ENCODE measurements at regions not wholly inside any gene's neighbourhood (a gene's known extent, or its start where the extent isn't known, plus 50 kb on each side); places are given as distances from the start of the nearest gene placed in this dataset.

DNA sequence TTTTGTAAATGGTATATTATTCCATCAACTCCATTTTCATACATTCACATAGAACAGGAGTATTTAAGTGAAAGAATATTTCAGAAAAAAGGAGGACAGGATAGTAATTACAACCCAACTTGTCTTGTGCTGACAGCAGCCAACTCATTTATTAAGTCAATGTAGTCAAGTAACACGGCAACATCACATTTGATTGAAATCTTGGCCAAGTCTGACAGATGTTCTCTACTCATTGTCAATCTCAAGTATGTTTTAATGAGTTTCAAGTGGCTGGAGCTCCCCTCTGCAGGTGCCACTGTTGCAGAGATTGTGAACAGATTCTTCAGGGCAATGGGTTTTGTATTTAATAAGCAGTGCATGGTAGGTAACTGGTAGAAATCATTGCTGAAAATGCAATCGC is 332.5 kb downstream of the C4orf33 start:
- H3K4me1 Mint-ChIP-seq, result no peaks in the 10 kb centered on the region
- no peak overlapping the region for H3K4me3 Mint-ChIP-seq
- Histone ChIP-seq H3K4me2 (replicated peaks; ENCODE audit: low read depth, low read length, poor library complexity, severe bottlenecking) (no peak overlapping the region), H3K27me3 (replicated peaks in 1 of 4; ENCODE audit: control extremely low read depth in 1 of 4, control insufficient read depth in 3 of 4, insufficient read depth in 4 of 4, low read length in 3 of 4) (no peaks in the 10 kb centered on the region), H3K4me1 (ENCODE audit: control insufficient read depth in 2 of 2, insufficient read depth in 2 of 2, low read length in 2 of 2) (no peaks in the 10 kb centered on the region), H3K9ac (ENCODE audit: low read length) (no peak overlapping the region), H4K20me1 (ENCODE audit: control insufficient read depth, insufficient read depth, low read length, poor library complexity, severe bottlenecking) (no peaks in the 10 kb centered on the region), H3K4me3 (ENCODE audit: control extremely low read depth in 1 of 5, extremely low read depth in 1 of 5, insufficient read depth in 1 of 5, low read depth in 2 of 5, low read length in 4 of 5) (no peak overlapping the region), H3K36me3 (replicated peaks in 1 of 2; ENCODE audit: control extremely low read depth in 1 of 2, control insufficient read depth in 1 of 2, extremely low read depth in 1 of 2, insufficient read depth in 2 of 2, low read length in 1 of 2) (no peaks in the 10 kb centered on the region), H3K9me3 (ENCODE audit: control extremely low read depth in 1 of 3, control insufficient read depth in 2 of 3, insufficient read depth in 1 of 3, low read length in 2 of 3) (no peaks in the 10 kb centered on the region), H3K27ac (ENCODE audit: low read length in 2 of 2) (no peak overlapping the region), H3K79me2 (ENCODE audit: control insufficient read depth, insufficient read depth, low read length) (no peaks in the 10 kb centered on the region), H2AFZ (ENCODE audit: insufficient read depth, low read depth, low read length, poor library complexity, severe bottlenecking) (no peak overlapping the region)
- POLR2A ChIA-PET, result no interaction called here
- H3K9me3 Mint-ChIP-seq (ENCODE audit: insufficient read depth), result no peaks in the 10 kb centered on the region
- intact Hi-C loops (cut with micrococcal nuclease), result no loop called here
- no peak overlapping the region for H3K27ac Mint-ChIP-seq
- no peak for DNase-seq
- no peak for ATAC-seq (ENCODE audit: low read depth)
- no peak for TF ChIP-seq EZH2 (IDR thresholded peaks at IDR 0.05; ENCODE audit: borderline replicate concordance, insufficient read depth, low read depth, low read length, poor library complexity, severe bottlenecking)
- TF ChIP-seq, protein P1, sequence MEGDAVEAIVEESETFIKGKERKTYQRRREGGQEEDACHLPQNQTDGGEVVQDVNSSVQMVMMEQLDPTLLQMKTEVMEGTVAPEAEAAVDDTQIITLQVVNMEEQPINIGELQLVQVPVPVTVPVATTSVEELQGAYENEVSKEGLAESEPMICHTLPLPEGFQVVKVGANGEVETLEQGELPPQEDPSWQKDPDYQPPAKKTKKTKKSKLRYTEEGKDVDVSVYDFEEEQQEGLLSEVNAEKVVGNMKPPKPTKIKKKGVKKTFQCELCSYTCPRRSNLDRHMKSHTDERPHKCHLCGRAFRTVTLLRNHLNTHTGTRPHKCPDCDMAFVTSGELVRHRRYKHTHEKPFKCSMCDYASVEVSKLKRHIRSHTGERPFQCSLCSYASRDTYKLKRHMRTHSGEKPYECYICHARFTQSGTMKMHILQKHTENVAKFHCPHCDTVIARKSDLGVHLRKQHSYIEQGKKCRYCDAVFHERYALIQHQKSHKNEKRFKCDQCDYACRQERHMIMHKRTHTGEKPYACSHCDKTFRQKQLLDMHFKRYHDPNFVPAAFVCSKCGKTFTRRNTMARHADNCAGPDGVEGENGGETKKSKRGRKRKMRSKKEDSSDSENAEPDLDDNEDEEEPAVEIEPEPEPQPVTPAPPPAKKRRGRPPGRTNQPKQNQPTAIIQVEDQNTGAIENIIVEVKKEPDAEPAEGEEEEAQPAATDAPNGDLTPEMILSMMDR (IDR thresholded peaks at IDR 0.05), result no peak
- H3K27me3 Mint-ChIP-seq, result no peaks in the 10 kb centered on the region
- CTCF ChIA-PET, result no interaction called here
- 80% methylated on average over 1 of the region's 2 CpGs for WGBS (ENCODE audit: insufficient coverage)

DNA sequence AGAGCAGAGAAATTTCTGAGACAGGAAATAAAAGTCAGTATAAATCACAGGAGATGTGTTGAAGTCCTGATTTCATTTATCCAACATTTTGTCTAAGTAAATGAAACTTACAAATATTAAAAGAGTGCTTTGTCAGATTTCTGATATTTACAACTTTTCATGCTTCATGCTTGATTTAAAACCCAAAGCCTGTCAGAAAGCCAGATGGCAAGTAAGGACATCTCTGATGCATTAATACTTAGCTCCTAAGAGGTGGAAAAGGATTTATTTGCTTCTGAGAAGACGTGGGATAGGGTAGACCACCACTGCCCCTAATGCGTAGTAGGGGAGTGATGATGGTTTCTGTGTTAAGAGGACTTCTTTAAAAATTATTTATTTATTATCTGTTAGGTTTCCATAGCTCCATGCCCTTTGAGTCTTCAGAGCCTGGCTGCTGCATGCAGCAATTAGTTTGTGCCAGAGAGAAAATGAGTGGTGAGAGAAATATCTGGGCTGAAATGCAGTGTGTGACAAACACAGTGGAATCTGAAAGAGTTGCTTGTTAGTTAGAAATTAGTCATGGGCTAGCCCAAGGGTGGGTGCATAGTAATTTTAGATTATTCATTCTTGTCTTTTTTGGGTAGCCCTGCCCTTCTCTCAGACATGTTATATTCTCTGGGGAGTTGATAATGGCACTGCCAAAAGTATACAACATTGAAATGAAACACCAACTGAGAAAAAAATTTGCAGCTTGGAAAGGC is 333.8 kb downstream of the C4orf33 start:
- DNase-seq (no peak), ATAC-seq (ENCODE audit: low read depth) (no peak)
- Mint-ChIP-seq H3K4me1 (no peaks in the 10 kb centered on the region), H3K4me3 (no peak overlapping the region), H3K27me3 (no peaks in the 10 kb centered on the region), H3K27ac (no peak overlapping the region), H3K9me3 (ENCODE audit: insufficient read depth) (no peaks in the 10 kb centered on the region)
- Histone ChIP-seq H3K4me1 (ENCODE audit: control insufficient read depth in 2 of 2, insufficient read depth in 2 of 2, low read length in 2 of 2) (no peaks in the 10 kb centered on the region), H3K4me3 (ENCODE audit: control extremely low read depth in 1 of 5, extremely low read depth in 1 of 5, insufficient read depth in 1 of 5, low read depth in 2 of 5, low read length in 4 of 5) (no peak overlapping the region), H3K27me3 (replicated peaks in 1 of 4; ENCODE audit: control extremely low read depth in 1 of 4, control insufficient read depth in 3 of 4, insufficient read depth in 4 of 4, low read length in 3 of 4) (no peaks in the 10 kb centered on the region), H4K20me1 (ENCODE audit: control insufficient read depth, insufficient read depth, low read length, poor library complexity, severe bottlenecking) (no peaks in the 10 kb centered on the region), H3K79me2 (ENCODE audit: control insufficient read depth, insufficient read depth, low read length) (no peaks in the 10 kb centered on the region), H3K27ac (ENCODE audit: low read length in 2 of 2) (no peak overlapping the region), H3K9me3 (ENCODE audit: control extremely low read depth in 1 of 3, control insufficient read depth in 2 of 3, insufficient read depth in 1 of 3, low read length in 2 of 3) (no peaks in the 10 kb centered on the region), H2AFZ (ENCODE audit: insufficient read depth, low read depth, low read length, poor library complexity, severe bottlenecking) (no peak overlapping the region), H3K4me2 (replicated peaks; ENCODE audit: low read depth, low read length, poor library complexity, severe bottlenecking) (no peak overlapping the region), H3K9ac (ENCODE audit: low read length) (no peak overlapping the region), H3K36me3 (replicated peaks in 1 of 2; ENCODE audit: control extremely low read depth in 1 of 2, control insufficient read depth in 1 of 2, extremely low read depth in 1 of 2, insufficient read depth in 2 of 2, low read length in 1 of 2) (no peaks in the 10 kb centered on the region)
- WGBS (ENCODE audit: insufficient coverage), result no CpG with 5 or more reads among the region's 2 CpGs
- intact Hi-C loops (cut with micrococcal nuclease), result no loop called here
- ChIA-PET CTCF (no interaction called here), POLR2A (no interaction called here)
- TF ChIP-seq, protein P1 (IDR thresholded peaks at IDR 0.05), result no peak
- no peak for TF ChIP-seq EZH2 (IDR thresholded peaks at IDR 0.05; ENCODE audit: borderline replicate concordance, insufficient read depth, low read depth, low read length, poor library complexity, severe bottlenecking)

All from B cell (primary cell).